Liver (tissue), 3 donors: ENCODE measurements at regions not wholly inside any gene's neighbourhood (a gene's known extent, or its start where the extent isn't known, plus 50 kb on each side); places are given as distances from the start of the nearest gene placed in this dataset.

ENCODE experiments used
- ATF3 ChIP-seq: IDR thresholded peaks from 2 replicates; pipeline ENCODE4 v1.6.1; 2016; ENCODE audit warnings: antibody characterized with exemption
- CTCF ChIP-seq: fragments of 150-350 bp; IDR thresholded peaks from 2 replicates; pipeline ENCODE4 v1.5.1; 2017; ENCODE audit warnings: improper control_type of control experiment, low read depth, low read length; ENCODE audit not compliant: missing input control
- EGR1 ChIP-seq, 2 donors: IDR thresholded peaks; 2 replicates each; pipeline ENCODE4 v1.6.1; 2016 to 2018; ENCODE audit warnings: antibody characterized with exemption in 2 of 2, low read depth in 2 of 2
- FOXA1 ChIP-seq: IDR thresholded peaks from 2 replicates; pipeline ENCODE4 v1.6.1; 2016; ENCODE audit warnings: antibody characterized with exemption
- MAX ChIP-seq: IDR thresholded peaks from 2 replicates; pipeline ENCODE4 v1.6.1; 2016; ENCODE audit warnings: antibody characterized with exemption
- RAD21 ChIP-seq, 2 donors: IDR thresholded peaks; 2 replicates each; pipeline ENCODE4 v1.6.1; 2016; ENCODE audit warnings: antibody characterized with exemption in 2 of 2, mild to moderate bottlenecking in 2 of 2
- REST ChIP-seq: IDR thresholded peaks from 2 replicates; pipeline ENCODE4 v1.6.1; 2016; ENCODE audit warnings: antibody characterized with exemption, mild to moderate bottlenecking
- RXRA ChIP-seq, 2 donors: IDR thresholded peaks; 2 replicates each; pipeline ENCODE4 v1.6.1; 2017 to 2018; ENCODE audit warnings: antibody characterized with exemption in 2 of 2, mild to moderate bottlenecking in 1 of 2
- SP1 ChIP-seq: IDR thresholded peaks from 2 replicates; pipeline ENCODE4 v1.6.1; 2018; ENCODE audit warnings: antibody characterized with exemption, mild to moderate bottlenecking
- YY1 ChIP-seq: IDR thresholded peaks from 2 replicates; pipeline ENCODE4 v1.6.1; 2016; ENCODE audit warnings: antibody characterized with exemption, mild to moderate bottlenecking
- ZBTB33 ChIP-seq: IDR thresholded peaks from 2 replicates; pipeline ENCODE4 v1.6.1; 2016; ENCODE audit warnings: antibody characterized with exemption
- donor health status: healthy.
- donor health status: healthy.

GRCh38 chr4:36427696-36428095 is 146.3 kb downstream of the DTHD1 start:
- TF ChIP-seq CTCF: no peak
- TF ChIP-seq EGR1 (IDR thresholded peaks at IDR 0.05; ENCODE audit: low read depth in 2 of 2): no peak
- TF ChIP-seq RXRA (IDR thresholded peaks at IDR 0.05): no peak
- TF ChIP-seq RAD21 (IDR thresholded peaks at IDR 0.05): no peak
- no peak for TF ChIP-seq ATF3
- TF ChIP-seq YY1: no peak
- TF ChIP-seq REST: no peak
- TF ChIP-seq MAX: no peak
- no peak for TF ChIP-seq FOXA1
- TF ChIP-seq SP1: no peak
- no peak for TF ChIP-seq ZBTB33
